IMR-90 (cell line): ENCODE measurements at regions not wholly inside any gene's neighbourhood (a gene's known extent, or its start where the extent isn't known, plus 50 kb on each side); places are given as distances from the start of the nearest gene placed in this dataset.

ENCODE experiments used
- BHLHE40 ChIP-seq: fragments of 150-350 bp; IDR thresholded peaks from 2 replicates; pipeline ENCODE4 v1.6.1; 2016; ENCODE audit warnings: mild to moderate bottlenecking, low read depth, low read length
- CEBPB ChIP-seq: IDR thresholded peaks from 2 replicates; pipeline ENCODE4 v1.6.1; 2012; ENCODE audit warnings: low read depth, low read length, improper control_type of control experiment
- CTCF ChIP-seq: conservative IDR thresholded peaks from 2 replicates; pipeline ENCODE4 v1.5.1; 2012; ENCODE audit warnings: mild to moderate bottlenecking, low read depth, low read length, improper control_type of control experiment
- ELK1 ChIP-seq: fragments of 150-350 bp; IDR thresholded peaks from 2 replicates; pipeline ENCODE4 v1.6.1; 2016; ENCODE audit warnings: low read depth, mild to moderate bottlenecking, low read length, moderate library complexity, borderline replicate concordance
- FOS ChIP-seq: fragments of 150-350 bp; IDR thresholded peaks from 2 replicates; pipeline ENCODE4 v1.6.1; 2016; ENCODE audit warnings: low read depth, low read length
- MAFK ChIP-seq: IDR thresholded peaks from 2 replicates; pipeline ENCODE4 v1.6.1; 2012; ENCODE audit warnings: low read depth, low read length, improper control_type of control experiment
- MAZ ChIP-seq: IDR thresholded peaks from 2 replicates; pipeline ENCODE4 v1.6.1; 2012; ENCODE audit warnings: low read depth, mild to moderate bottlenecking, low read length, improper control_type of control experiment, moderate library complexity, borderline replicate concordance
- POLR2A ChIP-seq: IDR thresholded peaks from 2 replicates; pipeline ENCODE4 v1.6.1; 2012; ENCODE audit warnings: mild to moderate bottlenecking, low read depth, low read length
- RCOR1 ChIP-seq: IDR thresholded peaks from 2 replicates; pipeline ENCODE4 v1.6.1; 2012; ENCODE audit warnings: mild to moderate bottlenecking, low read length, improper control_type of control experiment; ENCODE audit not compliant: insufficient replicate concordance
- RFX5 ChIP-seq: IDR thresholded peaks from 2 replicates; pipeline ENCODE4 v1.8.0; 2012; ENCODE audit warnings: low read depth, mild to moderate bottlenecking, low read length, moderate library complexity

GRCh38 chr5:172572440-172572839 lies 68.6 kb upstream of the NEURL1B start:
- no peak for TF ChIP-seq MAFK
- TF ChIP-seq CTCF, result no peak
- TF ChIP-seq RFX5, result no peak
- no peak for TF ChIP-seq ELK1
- TF ChIP-seq FOS, result no peak
- TF ChIP-seq POLR2A, result no peak
- no peak for TF ChIP-seq CEBPB
- TF ChIP-seq MAZ, result no peak
- no peak for TF ChIP-seq RCOR1
- no peak for TF ChIP-seq BHLHE40
